ENCODE measurements at regions not wholly inside any gene's neighbourhood (a gene's known extent, or its start where the extent isn't known, plus 50 kb on each side); places are given as distances from the start of the nearest gene placed in this dataset.

GRCh38 chr9:26516773-26517343, 375.7 kb downstream of the CAAP1 start:
- no peak for TF ChIP-seq CTCF (IDR thresholded peaks at IDR 0.05)
- Histone ChIP-seq H3K4me3 (no peak overlapping the region), H3K27me3 (no peaks in the 10 kb centered on the region), H3K36me3 (no peaks in the 10 kb centered on the region), H3K4me1 (no peaks in the 10 kb centered on the region), H3K9me3 (no peaks in the 10 kb centered on the region), H3K27ac (no peak overlapping the region)
- ATAC-seq (no peak), DNase-seq (no peak)
- intact Hi-C loops (cut with DNase I): no loop called here

- no peaks in the 10 kb centered on the region for H3K36me3 ChIP-seq
- no peak overlapping the region for H3K4me3 ChIP-seq
- ATAC-seq (no peak), DNase-seq (no peak)
- no peaks in the 10 kb centered on the region for H3K9me3 ChIP-seq
- intact Hi-C loops (cut with DNase I): no loop called here
- no peaks in the 10 kb centered on the region for H3K27me3 ChIP-seq
- no peaks in the 10 kb centered on the region for H3K4me1 ChIP-seq
- TF ChIP-seq CTCF (IDR thresholded peaks at IDR 0.05): no peak
- no peak overlapping the region for H3K27ac ChIP-seq
Measured at GRCh38 chr9:26513730-26514129, 378.9 kb downstream of the CAAP1 start.

GRCh38 chr9:26510137-26510536, 382.5 kb downstream of the CAAP1 start:
- Histone ChIP-seq H3K4me1 (no peaks in the 10 kb centered on the region), H3K9me3 (no peaks in the 10 kb centered on the region), H3K27me3 (no peaks in the 10 kb centered on the region), H3K4me3 (no peak overlapping the region), H3K36me3 (no peaks in the 10 kb centered on the region), H3K27ac (no peak overlapping the region)
- DNase-seq: no peak
- ATAC-seq: no peak
- intact Hi-C loops (cut with DNase I): no loop called here
- TF ChIP-seq CTCF (IDR thresholded peaks at IDR 0.05): no peak

GRCh38 chr9:26508897-26509296, 383.7 kb downstream of the CAAP1 start:
- ATAC-seq: no peak
- TF ChIP-seq CTCF (IDR thresholded peaks at IDR 0.05): no peak
- intact Hi-C loops (cut with DNase I): no loop called here

GRCh38 chr9:26504057-26504456, 388.5 kb downstream of the CAAP1 start:
- intact Hi-C loops (cut with DNase I): no loop called here

More at GRCh38 chr9:26508897-26509296, 383.7 kb downstream of the CAAP1 start:
- Histone ChIP-seq H3K27me3 (no peaks in the 10 kb centered on the region), H3K4me1 (no peaks in the 10 kb centered on the region), H3K27ac (no peak overlapping the region), H3K4me3 (no peak overlapping the region), H3K9me3 (no peaks in the 10 kb centered on the region), H3K36me3 (no peaks in the 10 kb centered on the region)
- DNase-seq: no peak

More at GRCh38 chr9:26504057-26504456, 388.5 kb downstream of the CAAP1 start:
- no peaks in the 10 kb centered on the region for H3K9me3 ChIP-seq
- no peak for TF ChIP-seq CTCF (IDR thresholded peaks at IDR 0.05)
- H3K36me3 ChIP-seq: no peaks in the 10 kb centered on the region
- ATAC-seq (peak; percentile 50), DNase-seq (no peak)
- H3K4me3 ChIP-seq: no peak overlapping the region
- H3K27ac ChIP-seq: no peak overlapping the region
- no peaks in the 10 kb centered on the region for H3K27me3 ChIP-seq
- no peaks in the 10 kb centered on the region for H3K4me1 ChIP-seq
